Astrocyte (in vitro differentiated cells and primary cell): ENCODE measurements at regions not wholly inside any gene's neighbourhood (a gene's known extent, or its start where the extent isn't known, plus 50 kb on each side); places are given as distances from the start of the nearest gene placed in this dataset.

Experiments
- DNase-seq: peaks from one replicate; pipeline ENCODE4 v3.0.0-alpha.2; 2010; ENCODE audit warnings: low read depth
- FAIRE-seq: peaks from 2 replicates; lab custom pipeline; 2011; peaks lifted over from hg19 to GRCh38; lab: Jason Lieb, UNC
- H2AFZ ChIP-seq: 2 replicates; pipeline ENCODE4 v1.6.0; 2012; ENCODE audit warnings: low read depth, low read length, inconsistent platforms
- H3K27ac ChIP-seq: 2 replicates; pipeline ENCODE4 v1.5.1; 2011; ENCODE audit warnings: low read depth, low read length, inconsistent platforms
- H3K27me3 ChIP-seq: 2 replicates; pipeline ENCODE4 v1.6.0; 2011; ENCODE audit warnings: low read length, inconsistent platforms; ENCODE audit not compliant: insufficient read depth
- H3K36me3 ChIP-seq: 2 replicates; pipeline ENCODE4 v1.5.1; 2011; ENCODE audit warnings: low read length, inconsistent platforms; ENCODE audit not compliant: insufficient read depth
- H3K4me1 ChIP-seq: 2 replicates; pipeline ENCODE4 v1.5.1; 2011; ENCODE audit warnings: low read length, inconsistent platforms; ENCODE audit not compliant: insufficient read depth
- H3K4me2 ChIP-seq: 2 replicates; pipeline ENCODE4 v1.6.0; 2012; ENCODE audit warnings: low read length, inconsistent platforms
- H3K4me3 ChIP-seq: 2 replicates; pipeline ENCODE4 v1.5.1; 2011; ENCODE audit warnings: low read depth, mild to moderate bottlenecking, low read length, inconsistent platforms; ENCODE audit not compliant: insufficient read depth
- H3K79me2 ChIP-seq: 2 replicates; pipeline ENCODE4 v1.6.0; 2012; ENCODE audit warnings: mild to moderate bottlenecking, low read length, inconsistent platforms; ENCODE audit not compliant: insufficient read depth
- H3K9ac ChIP-seq: 2 replicates; pipeline ENCODE4 v1.6.0; 2012; ENCODE audit warnings: mild to moderate bottlenecking, low read length, inconsistent platforms
- H3K9me3 ChIP-seq: 2 replicates; pipeline ENCODE4 v1.5.1; 2012; ENCODE audit warnings: low read depth, mild to moderate bottlenecking, low read length, inconsistent platforms; ENCODE audit not compliant: insufficient read depth
- H4K20me1 ChIP-seq: 2 replicates; pipeline ENCODE4 v1.6.0; 2012; ENCODE audit warnings: low read length, inconsistent platforms; ENCODE audit not compliant: insufficient read depth
- H3K27ac Mint-ChIP-seq: one replicate; pipeline ENCODE4 v1.8.0; 2021; ENCODE audit warnings: mild to moderate bottlenecking, mixed read lengths; ENCODE audit not compliant: unreplicated experiment
- H3K27me3 Mint-ChIP-seq: one replicate; pipeline ENCODE4 v1.8.0; 2021; ENCODE audit warnings: low read depth, mixed read lengths; ENCODE audit not compliant: unreplicated experiment
- H3K36me3 Mint-ChIP-seq: one replicate; pipeline ENCODE4 v1.8.0; 2021; ENCODE audit warnings: low read depth, mixed read lengths; ENCODE audit not compliant: unreplicated experiment
- H3K4me1 Mint-ChIP-seq: one replicate; pipeline ENCODE4 v1.8.0; 2021; ENCODE audit warnings: low read depth, mixed read lengths; ENCODE audit not compliant: unreplicated experiment
- H3K4me3 Mint-ChIP-seq: one replicate; pipeline ENCODE4 v1.8.0; 2021; ENCODE audit warnings: mild to moderate bottlenecking, moderate library complexity, mixed read lengths; ENCODE audit not compliant: unreplicated experiment
- H3K9me3 Mint-ChIP-seq: one replicate; pipeline ENCODE4 v1.8.0; 2021; ENCODE audit warnings: mild to moderate bottlenecking, mixed read lengths; ENCODE audit not compliant: unreplicated experiment
- EZH2 ChIP-seq: IDR thresholded peaks from 2 replicates; pipeline ENCODE4 v1.6.1; 2012; ENCODE audit warnings: mild to moderate bottlenecking, low read length, inconsistent platforms; ENCODE audit not compliant: insufficient read depth
- TF ChIP-seq, protein P1 (sequence below): IDR thresholded peaks from 2 replicates; pipeline ENCODE4 v1.5.1; 2011; ENCODE audit warnings: low read depth, mild to moderate bottlenecking, inconsistent platforms, low read length, moderate library complexity; ENCODE audit not compliant: insufficient read depth

GRCh38 chr16:26658486-26658885 lies 408.2 kb upstream of the C16orf82 start:
- FAIRE-seq (no peak), DNase-seq (no peak)
- TF ChIP-seq EZH2: no peak
- TF ChIP-seq, protein P1, sequence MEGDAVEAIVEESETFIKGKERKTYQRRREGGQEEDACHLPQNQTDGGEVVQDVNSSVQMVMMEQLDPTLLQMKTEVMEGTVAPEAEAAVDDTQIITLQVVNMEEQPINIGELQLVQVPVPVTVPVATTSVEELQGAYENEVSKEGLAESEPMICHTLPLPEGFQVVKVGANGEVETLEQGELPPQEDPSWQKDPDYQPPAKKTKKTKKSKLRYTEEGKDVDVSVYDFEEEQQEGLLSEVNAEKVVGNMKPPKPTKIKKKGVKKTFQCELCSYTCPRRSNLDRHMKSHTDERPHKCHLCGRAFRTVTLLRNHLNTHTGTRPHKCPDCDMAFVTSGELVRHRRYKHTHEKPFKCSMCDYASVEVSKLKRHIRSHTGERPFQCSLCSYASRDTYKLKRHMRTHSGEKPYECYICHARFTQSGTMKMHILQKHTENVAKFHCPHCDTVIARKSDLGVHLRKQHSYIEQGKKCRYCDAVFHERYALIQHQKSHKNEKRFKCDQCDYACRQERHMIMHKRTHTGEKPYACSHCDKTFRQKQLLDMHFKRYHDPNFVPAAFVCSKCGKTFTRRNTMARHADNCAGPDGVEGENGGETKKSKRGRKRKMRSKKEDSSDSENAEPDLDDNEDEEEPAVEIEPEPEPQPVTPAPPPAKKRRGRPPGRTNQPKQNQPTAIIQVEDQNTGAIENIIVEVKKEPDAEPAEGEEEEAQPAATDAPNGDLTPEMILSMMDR: no peak
- Mint-ChIP-seq H3K4me3 (no peak overlapping the region), H3K36me3 (no peaks in the 10 kb centered on the region), H3K9me3 (no peaks in the 10 kb centered on the region), H3K27me3 (no peaks in the 10 kb centered on the region), H3K27ac (no peak overlapping the region), H3K4me1 (no peaks in the 10 kb centered on the region)
- Histone ChIP-seq H3K4me3 (no peak overlapping the region), H4K20me1 (no peaks in the 10 kb centered on the region), H3K9ac (no peak overlapping the region), H3K4me2 (no peak overlapping the region), H3K4me1 (no peaks in the 10 kb centered on the region), H3K36me3 (no peaks in the 10 kb centered on the region), H2AFZ (no peak overlapping the region), H3K79me2 (no peaks in the 10 kb centered on the region), H3K9me3 (peaks cover 5% of the 10 kb centered on the region), H3K27ac (no peak overlapping the region), H3K27me3 (no peaks in the 10 kb centered on the region)

DNA sequence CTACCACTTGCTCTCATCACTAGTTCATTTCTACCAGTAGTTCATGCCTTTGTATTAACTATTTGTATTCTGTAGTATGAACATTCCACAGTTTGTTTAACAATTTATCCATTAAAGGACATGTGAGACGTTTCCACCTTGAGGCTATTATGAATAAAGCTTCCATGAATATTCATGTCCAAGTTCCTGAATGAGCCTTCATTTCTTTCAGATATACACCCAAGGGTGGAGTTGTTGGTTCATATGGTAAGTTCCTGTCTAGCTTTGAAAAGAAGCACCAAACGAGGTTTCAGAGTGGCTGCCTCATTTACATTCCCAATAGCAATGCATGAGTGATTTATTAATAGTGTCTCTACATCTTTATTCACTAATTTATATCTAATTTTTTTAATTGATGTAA lies 407.8 kb upstream of the C16orf82 start:
- Histone ChIP-seq H3K4me2 (no peak overlapping the region), H3K27ac (no peak overlapping the region), H3K4me1 (no peaks in the 10 kb centered on the region), H3K36me3 (no peaks in the 10 kb centered on the region), H3K79me2 (no peaks in the 10 kb centered on the region), H3K9ac (no peak overlapping the region), H3K9me3 (peaks cover 5% of the 10 kb centered on the region), H4K20me1 (no peaks in the 10 kb centered on the region), H2AFZ (no peak overlapping the region), H3K4me3 (no peak overlapping the region), H3K27me3 (no peaks in the 10 kb centered on the region)
- Mint-ChIP-seq H3K9me3 (no peaks in the 10 kb centered on the region), H3K36me3 (no peaks in the 10 kb centered on the region), H3K27me3 (no peaks in the 10 kb centered on the region), H3K4me1 (no peaks in the 10 kb centered on the region), H3K4me3 (no peak overlapping the region), H3K27ac (no peak overlapping the region)
- TF ChIP-seq, protein P1: no peak
- no peak for TF ChIP-seq EZH2
- DNase-seq (no peak), FAIRE-seq (no peak)

GRCh38 chr16:26664086-26664485 lies 402.6 kb upstream of the C16orf82 start:
- H3K27ac Mint-ChIP-seq: no peak overlapping the region
- H3K4me3 Mint-ChIP-seq: no peak overlapping the region
- Histone ChIP-seq H3K36me3 (no peaks in the 10 kb centered on the region), H3K9me3 (peaks cover 3% of the 10 kb centered on the region), H3K4me1 (no peaks in the 10 kb centered on the region), H3K4me2 (no peak overlapping the region), H3K79me2 (no peaks in the 10 kb centered on the region), H3K27ac (no peak overlapping the region), H3K27me3 (no peaks in the 10 kb centered on the region), H4K20me1 (no peaks in the 10 kb centered on the region), H3K4me3 (no peak overlapping the region), H2AFZ (no peak overlapping the region), H3K9ac (no peak overlapping the region)
- no peaks in the 10 kb centered on the region for H3K4me1 Mint-ChIP-seq
- H3K27me3 Mint-ChIP-seq: no peaks in the 10 kb centered on the region
- no peak for DNase-seq
- no peak for FAIRE-seq
- no peaks in the 10 kb centered on the region for H3K36me3 Mint-ChIP-seq
- no peak for TF ChIP-seq EZH2
- TF ChIP-seq, protein P1: no peak
- peaks cover 4% of the 10 kb centered on the region for H3K9me3 Mint-ChIP-seq
